PC-9 (cell line): ENCODE measurements at regions not wholly inside any gene's neighbourhood (a gene's known extent, or its start where the extent isn't known, plus 50 kb on each side); places are given as distances from the start of the nearest gene placed in this dataset.

Source experiments
- CTCF ChIP-seq: fragments of 200-600 bp; sonication (generic); conservative IDR thresholded peaks from 2 replicates; pipeline ENCODE4 v1.6.1; 2017; ENCODE audit warnings: mixed run types, antibody characterized with exemption, mild to moderate bottlenecking, moderate library complexity
- EZH2 ChIP-seq: fragments of 200-600 bp; sonication (generic); IDR thresholded peaks from 2 replicates; pipeline ENCODE4 v1.8.0; 2017; ENCODE audit warnings: antibody characterized with exemption, low read depth

GRCh38 chr12:17214929-17215328 lies 609.0 kb upstream of the LMO3 start:
- TF ChIP-seq CTCF = no peak
- no peak for TF ChIP-seq EZH2
